ENCODE measurements at regions not wholly inside any gene's neighbourhood (a gene's known extent, or its start where the extent isn't known, plus 50 kb on each side); places are given as distances from the start of the nearest gene placed in this dataset.

DNA sequence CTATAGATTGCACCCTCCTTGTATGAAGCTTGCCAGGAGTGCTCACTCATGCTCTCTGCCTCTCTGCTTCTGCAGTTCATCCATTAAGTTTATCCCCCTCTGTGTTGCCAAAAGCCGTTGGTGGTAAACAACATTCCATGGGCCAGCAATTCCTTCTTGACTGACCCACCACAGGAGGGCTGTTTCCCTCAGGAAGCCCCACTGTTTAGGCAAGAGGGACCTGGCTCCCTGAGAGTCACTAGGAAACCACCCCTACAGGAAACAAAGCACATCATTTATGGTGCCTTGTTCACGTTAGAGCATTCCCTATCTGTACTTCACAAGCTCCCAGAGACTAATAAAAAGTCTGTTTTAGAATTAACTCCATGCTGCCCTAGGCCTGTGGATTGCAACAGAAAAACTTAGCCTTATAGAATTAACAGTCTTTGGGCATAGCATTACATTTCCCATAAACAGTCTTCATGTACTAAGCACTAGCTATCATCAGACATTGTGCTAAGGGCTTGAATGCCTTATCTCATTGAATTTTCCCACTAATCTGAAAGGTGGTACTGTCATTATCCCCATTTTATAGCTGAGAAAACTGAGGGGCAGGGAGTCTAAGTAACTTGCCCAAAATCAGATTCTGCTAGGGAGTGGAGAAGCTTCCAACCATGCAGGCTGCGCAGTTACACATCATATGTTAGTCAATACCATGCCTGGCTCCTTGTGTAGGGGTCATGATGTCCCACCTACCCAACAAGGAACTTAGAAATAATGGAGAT lies 149.9 kb downstream of the SHQ1 start:
- no peak for DNase-seq (ENCODE audit: low read depth)

DNA sequence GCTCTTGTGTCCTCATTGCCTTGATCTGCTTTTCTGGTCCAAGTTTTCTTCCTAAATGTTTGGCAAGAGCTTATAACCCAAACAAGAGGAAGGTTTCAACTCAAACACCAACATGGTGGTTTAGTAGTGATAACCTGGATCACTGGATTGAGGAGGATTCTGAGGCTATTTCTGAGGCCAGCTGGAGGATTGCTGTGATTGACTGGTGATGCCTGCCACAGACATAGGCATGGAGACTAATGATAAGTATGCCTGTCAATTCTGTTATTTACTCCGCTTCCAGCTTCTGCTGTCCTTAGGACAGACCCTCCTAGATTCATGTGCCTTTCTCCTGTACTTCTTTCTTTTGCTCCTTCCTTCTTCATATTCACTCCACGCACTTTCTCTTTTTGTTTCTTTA lies 150.5 kb downstream of the SHQ1 start:
- no peak for DNase-seq (ENCODE audit: low read depth)

DNA sequence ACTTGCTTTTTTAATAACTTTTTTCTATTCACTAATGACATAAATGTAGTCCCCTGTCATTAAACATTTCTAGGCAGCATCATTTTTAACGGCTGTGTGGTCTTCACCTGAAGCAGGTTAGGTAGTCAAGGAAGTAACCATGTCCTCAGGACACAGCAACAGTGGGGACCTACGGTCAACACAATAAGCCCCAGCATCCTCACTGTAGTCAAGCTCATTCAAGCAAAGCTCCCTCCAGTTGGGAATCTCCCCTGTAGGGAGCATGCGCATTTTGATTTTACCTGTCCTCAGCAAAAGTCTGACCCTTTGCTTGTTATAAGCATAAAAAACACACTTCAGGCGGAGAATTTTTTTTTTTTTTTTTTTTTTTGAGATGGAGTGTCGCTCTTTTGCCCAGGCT lies 151.4 kb downstream of the SHQ1 start:
- DNase-seq (ENCODE audit: low read depth), result no peak

DNA sequence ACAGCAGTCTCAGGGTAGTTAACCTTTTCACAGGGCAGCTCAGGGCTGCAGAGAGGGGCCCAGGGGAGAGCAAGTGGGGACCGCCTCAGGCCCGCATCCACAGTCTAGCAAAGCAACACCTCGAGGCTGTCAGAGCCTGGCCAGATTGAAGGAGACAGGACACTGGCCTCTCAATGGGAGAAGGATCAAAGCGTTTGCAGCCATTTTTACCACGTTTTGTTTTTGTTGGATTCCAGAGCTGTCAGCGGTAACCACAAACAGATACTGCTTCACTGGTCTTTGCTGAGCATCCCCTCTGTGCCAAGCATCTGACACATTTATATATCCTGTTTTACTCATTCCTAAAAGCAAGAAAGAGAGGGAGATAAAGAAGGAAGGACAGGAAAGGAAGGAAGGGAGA lies 153.8 kb downstream of the SHQ1 start:
- DNase-seq (ENCODE audit: low read depth), result no peak

DNA sequence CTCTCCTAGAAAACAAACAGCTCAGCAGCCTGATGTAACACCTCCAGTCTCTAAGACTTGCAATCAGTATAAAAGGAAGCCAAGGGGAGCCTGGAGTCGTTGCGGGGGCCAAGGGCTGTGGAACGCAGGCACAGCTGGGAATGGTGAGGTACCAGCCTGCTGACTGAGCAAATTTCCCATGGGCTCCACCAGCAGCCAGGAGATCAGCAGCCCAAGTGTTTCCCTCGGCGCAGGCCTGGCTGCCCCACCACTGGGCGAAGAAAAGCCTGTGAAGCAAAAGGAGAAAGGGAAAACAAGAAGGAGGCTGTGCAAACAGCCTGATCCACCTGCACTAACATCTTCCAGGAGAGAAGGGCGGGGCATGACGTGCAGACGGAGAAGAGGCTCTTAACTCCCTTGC lies 155.3 kb downstream of the SHQ1 start:
- DNase-seq (ENCODE audit: low read depth), result no peak

DNA sequence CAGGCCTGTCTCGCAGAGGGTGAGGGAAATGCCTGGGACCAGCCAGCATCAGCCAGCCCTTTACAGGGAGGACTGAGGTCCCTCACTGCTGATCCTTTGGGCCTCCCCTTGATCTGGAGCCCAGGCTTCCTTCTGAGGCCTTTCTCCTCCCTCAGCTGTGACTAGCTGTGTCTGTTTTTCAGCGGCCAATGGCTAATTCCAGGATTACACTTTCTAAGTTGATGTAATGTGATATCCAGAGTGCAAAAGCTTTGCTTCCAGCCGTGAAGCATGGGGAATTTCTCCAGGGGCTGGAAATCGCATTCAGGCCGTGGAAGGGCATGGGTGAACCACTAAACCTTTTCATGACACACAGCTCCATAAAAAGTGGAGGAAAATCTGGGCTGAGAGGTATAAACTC lies 157.6 kb downstream of the SHQ1 start:
- no peak for DNase-seq (ENCODE audit: low read depth)

DNA sequence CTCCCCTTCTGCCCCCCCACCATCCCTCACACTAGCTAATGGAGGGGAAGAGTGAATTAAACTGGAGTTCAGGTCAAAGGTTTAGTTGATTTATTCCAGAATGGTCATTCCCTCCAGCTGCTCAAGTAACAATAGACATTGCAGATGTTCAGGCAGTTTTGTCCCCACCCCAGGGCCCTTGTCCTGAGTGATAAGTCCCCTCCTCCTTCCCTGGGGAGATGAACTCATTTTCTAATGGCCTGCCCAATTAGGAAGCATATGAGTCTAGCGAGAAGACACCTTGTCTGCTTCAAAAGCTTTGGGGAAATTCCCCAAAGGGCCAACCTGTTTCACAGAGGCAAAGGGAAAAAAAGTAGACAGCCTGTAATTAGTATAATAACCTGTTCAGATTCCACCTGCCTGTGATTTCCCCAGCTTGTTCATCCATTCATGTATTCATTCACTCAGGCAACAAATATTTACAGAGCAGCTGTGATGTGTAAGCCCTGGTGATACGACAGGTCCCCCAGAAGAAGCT lies 165.3 kb downstream of the SHQ1 start:
- DNase-seq (ENCODE audit: low read depth), result no peak

DNA sequence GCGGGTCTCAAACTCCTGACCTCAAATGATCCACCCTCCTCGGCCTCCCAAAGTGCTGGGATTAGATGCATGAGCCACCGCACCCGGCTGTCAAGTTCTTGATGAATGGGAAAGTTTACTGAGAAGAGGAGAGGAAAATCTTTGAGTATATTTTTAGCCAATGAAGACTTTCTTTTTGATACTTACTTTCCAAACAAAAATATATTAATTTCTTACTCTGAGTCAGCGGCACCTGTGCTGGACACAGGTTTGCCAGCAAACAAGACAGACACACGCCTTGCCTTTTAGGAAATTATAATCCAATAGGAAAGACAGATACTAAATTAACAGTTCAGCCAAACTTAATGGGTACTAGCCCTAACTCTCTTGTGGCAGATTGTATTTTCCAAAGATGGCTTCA lies 166.6 kb downstream of the SHQ1 start:
- no peak for DNase-seq (ENCODE audit: low read depth)

DNA sequence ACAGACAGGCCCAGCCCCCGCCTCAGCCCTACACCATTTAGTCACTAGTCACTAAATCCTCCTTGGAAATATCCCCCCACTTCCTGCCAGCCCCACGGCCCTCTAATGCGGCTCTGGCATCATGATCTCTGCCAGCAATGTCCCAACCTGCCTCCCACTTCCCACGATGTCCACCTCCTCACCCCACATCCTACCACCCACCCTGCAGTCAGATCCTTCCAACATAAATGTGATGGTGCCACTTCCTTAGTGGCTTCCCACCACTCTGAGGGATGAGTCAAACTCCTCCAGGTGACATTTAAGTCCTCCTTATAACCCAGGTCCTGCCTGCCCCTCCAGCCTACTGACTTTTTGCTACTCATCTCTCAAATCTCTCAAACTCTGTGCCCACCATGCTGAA lies 167.5 kb downstream of the SHQ1 start:
- no peak for DNase-seq (ENCODE audit: low read depth)

DNA sequence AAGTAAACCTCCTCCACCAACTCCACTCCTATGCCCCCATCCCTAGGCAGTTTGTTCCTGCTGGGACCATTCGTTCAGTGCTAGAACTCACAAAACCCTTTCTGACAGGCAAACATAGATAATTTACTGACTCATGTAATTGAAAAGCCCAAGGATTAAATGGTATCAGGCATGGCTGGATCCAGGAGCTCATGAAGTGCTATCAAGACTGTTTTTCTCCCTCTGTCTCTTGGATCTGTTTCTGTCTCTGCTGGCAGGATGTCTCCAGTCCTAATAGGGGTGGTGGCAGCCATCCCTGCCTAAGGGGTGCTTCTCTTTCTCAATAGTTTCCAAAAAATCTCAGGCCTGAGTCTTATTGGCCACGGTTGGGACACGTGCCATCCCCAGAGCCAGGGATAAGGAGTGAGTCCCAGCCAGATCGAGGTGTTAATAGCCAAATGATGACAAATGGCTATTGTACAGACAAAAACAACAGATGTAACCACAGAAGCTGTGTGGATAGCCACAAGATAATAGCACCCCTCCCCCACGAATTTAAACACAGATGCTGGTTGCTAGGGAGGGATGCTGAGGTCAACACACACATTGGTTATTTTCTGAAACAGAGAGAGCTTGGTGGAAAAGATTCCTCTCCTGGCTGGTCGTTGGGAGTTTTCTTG lies 168.6 kb downstream of the SHQ1 start:
- no peak for DNase-seq (ENCODE audit: low read depth)

DNA sequence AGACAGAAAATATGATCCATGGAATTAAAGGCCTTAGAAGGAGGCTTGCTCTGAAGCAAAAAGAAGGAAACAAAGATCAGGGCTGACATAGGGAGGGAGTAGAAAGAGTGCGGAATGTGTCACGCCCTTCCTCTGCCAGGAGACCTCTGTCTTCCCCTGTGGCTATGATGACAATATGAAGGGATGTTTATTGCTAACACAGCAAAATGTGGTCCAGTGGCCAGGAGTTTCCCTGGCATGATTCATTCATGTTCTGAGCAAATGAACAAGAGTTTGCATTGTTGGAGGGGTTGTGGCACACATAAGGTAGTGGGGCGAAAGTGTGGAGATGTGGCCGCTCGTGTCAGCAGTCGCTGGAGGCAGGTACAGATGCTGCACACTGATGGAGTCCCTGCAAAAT lies 169.4 kb downstream of the SHQ1 start:
- DNase-seq (ENCODE audit: low read depth), result no peak

DNA sequence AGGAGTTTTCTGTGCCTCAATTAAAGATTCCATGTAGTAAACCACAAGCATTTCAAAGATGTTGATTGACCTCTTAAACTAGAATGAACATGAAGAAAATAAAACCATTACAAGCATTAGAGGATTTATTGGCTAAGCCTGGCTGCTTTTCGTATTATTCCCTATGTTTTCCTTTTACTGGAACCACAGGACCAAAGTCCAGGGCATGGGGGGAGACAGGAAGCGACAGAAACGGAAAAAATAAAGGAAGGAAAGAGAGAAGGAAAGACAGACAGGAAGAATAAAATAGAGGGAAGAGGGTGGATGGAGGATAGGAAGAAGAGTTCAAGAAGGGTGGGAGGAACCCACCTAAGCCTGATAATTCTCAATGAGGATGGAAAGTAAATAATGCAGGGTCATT lies 169.9 kb downstream of the SHQ1 start:
- DNase-seq (ENCODE audit: low read depth), result no peak

DNA sequence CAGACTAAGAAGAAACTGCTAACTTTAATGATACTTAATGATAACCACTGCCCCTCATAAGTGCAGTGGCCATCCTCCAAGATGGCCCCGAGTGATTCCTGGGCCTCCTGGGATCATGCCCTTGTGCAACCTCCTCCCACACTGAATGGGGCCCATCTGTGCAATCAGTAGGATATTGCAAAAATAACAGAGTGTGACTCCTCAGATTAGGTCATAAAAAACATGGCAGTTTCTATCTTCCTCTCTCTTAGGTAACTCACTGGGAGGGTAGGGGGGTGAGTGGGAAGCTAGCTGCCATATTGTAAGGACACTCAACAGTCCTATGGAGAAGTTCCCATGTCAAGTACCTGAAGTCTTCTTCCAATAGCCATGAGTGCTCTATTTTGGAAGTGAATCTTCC lies 173.0 kb downstream of the SHQ1 start:
- DNase-seq (ENCODE audit: low read depth), result no peak

DNA sequence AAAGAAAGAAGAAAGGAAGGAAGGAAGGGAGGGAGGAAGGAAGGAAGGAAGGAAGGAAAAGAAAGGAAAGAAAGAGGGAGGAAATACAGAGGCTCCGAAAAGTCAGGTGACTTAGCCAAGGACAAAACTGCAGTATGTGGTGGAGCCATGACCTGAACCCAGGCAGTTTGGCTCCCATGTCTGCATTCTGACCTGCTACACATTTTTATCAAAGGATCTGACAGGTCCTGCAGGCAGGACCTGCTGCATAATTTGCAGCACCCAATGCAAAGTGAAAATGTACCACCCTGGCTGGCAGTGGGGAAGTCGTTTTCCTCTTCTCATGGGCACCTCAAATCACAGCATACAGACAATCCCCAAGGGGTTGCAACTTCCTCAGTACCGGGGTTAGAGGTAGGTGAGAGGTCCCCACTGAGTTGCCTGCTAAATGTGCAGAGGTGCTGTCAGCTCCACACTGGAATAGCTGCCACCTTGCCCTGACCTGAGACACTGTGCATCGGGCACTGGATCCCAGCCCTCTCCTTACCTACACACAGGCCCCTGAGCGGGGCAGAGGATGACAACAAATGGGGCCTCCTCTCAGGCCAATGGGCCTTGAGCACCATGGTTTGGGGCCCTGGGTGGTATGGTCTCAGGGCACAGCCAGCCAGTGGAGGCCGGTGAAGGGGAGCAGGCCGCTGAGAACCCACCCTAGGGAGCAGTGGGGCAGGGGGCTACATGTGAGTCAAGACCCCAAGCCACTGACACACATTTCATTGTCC lies 175.1 kb downstream of the SHQ1 start:
- no peak for DNase-seq (ENCODE audit: low read depth)

DNA sequence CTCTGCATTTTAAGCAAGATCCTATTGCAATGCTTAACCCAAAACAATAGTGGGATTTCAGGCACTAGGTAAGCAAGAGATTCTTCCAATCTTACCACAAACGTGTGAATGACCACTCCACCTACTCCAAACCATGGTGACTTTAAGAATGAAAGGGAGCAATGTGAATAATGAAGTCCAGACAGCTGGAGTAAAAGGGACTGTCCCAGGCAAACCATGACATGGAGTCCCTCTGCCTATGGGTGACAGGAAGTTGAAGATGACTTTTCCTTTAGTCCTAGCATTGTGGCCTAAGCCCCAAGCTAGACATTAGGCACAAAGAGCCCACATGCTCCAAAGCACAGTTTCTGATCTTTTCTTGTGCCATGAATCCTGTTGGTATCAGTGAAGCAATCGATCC lies 179.0 kb downstream of the SHQ1 start:
- no peak for DNase-seq (ENCODE audit: low read depth)

DNA sequence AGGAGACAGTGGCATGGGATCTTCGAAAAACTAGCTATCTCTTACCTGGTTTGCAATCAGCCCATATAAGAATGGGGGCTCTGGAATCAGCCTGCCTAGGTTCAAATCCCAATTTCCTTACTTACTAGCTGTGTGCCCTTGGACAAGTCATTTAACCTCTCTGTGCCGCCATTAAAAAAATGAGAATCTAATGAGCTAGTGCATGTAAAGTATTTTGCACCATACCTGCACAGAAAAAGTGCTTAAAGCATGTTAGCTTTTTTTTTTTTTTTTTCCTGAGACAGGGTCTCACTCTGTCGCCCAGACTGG lies 181.8 kb downstream of the SHQ1 start:
- DNase-seq (ENCODE audit: low read depth), result no peak

DNA sequence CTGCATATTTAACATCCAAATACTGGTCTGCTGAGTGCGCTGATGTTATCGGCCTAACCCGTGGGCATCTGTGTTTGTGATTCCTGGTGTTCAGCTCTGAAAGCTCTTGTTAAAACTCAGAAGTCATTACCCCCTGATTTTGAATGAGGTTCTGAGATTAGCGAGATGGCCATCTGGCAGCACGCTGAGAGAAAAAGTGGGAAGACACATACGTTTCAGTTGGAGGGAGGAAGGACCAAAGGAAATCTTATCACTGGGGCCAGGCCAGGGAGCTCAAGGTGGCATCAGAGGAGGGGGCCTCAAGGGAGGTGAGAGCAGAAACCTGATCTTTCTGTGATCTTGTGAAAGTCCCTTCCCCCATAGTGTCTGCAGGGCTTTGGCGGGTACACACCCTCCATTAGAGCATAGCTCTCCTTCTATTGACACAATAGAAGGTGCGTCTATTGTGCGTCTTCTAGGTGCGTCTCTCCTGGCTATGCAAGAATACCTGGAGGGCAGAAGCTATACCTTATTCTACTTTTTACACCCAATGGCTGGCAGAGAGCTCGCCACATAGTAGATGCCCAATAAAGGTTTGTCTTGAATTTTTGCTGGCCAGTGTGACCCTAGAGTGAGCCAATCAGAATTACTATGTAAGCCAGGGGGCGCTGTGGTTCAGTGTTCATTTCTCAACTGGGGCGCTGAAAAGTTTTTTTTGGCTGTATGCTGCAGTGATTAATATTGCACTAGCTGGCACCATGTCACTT lies 182.4 kb downstream of the SHQ1 start:
- DNase-seq (ENCODE audit: low read depth), result no peak

DNA sequence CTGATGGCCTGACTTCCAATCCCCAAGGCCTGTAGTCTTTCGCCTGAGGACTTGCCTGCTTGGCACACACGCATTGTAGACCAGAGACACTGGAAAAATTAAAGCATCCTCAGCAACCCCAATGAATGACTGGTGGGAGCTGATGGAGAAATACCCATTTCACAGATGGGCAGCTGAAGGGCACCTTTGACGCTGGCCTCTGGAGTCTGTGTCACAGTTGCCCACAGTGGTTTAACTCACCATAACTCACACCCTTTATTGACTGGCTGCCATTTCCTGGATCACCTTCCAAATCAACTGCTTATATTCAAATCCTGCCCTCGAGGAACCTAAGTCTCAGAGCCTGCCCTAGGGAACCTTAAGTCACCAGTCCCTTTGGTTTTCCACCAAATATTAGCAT lies 183.1 kb downstream of the SHQ1 start:
- no peak for DNase-seq (ENCODE audit: low read depth)

DNA sequence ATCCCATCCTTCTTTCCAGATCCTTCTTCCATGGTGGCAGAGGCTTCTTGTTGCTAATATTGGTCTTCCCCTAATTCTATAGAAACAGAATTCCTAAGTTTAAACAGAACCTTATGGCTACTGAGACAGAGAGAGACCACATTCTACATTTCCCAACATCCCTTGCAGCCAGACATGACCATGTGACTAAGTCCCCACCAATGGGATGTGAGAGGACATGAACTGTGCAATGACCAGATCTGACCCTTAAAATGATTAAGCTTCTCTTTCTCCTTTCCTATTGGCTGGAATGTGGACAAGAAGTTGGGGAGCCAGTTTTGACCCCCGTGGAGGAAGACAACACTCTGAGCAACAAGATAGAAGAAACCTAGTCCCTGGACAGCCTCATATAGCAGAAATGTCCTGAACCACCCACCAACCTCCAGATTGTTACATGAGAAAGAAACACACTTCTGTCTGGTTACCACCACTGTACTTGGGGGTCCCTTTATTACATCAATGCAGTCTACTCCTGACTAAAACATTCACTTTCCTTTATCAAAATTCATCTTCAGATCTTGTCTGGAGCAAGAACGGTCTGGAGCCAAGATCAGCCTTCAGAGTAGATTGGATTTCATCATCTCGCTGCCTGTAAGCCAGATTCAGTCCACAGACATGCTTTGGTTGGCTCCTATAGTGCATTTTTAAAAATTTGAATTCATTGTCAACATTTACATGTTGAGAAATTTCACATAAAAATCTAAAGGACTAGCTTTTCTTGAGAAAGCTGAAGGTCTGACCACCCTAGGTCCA lies 183.9 kb downstream of the SHQ1 start:
- DNase-seq (ENCODE audit: low read depth), result no peak

DNA sequence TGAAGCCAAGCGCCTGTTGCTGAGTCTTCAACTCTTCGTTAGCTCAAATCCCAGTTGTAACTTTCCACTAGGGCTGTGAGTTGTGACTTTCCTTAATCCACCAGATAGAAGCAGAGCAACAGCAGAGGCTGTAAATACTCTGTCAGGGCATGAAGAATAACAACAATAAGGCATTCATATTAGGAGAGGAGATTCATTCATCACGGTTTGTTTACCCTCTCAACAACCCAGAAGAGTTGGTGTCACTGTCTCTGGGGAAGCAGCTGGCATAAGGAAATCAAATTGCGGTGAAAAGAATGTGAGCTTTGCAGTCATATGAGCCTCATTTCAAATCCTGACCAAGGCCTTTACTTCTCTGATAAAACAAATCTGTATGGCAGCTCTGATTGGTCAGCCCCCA lies 184.8 kb downstream of the SHQ1 start:
- DNase-seq (ENCODE audit: low read depth), result no peak

DNA sequence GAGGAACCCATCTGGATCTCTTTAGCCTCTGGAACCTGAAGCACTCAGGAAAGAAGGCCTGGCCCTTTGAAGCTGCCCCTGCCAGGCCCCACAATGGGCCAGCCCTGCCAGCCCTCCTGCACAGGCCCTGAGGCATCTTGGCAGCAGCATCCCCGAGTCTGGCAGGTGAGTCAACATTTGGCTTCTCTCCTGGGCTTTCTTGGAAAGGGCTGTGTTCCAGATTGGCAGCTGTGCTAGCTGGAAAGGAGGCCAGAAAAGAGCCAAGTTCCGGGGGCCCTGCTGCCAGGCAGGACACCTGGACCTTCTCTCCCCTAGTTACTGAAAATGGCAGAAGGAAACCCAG lies 187.2 kb downstream of the SHQ1 start:
- DNase-seq (ENCODE audit: low read depth), result no peak

All from activated T-helper 9 cell treated with anti-CD3 and anti-CD28 coated beads, Interleukin-2, amount 50 U/mL, for 16 hours (primary cell).